Stimulated activated CD4-positive, alpha-beta T cell treated with anti-CD3 and anti-CD28 coated beads, Interleukin-4, amount 100 ng/mL, for 48 hours (primary cell): ENCODE measurements at regions not wholly inside any gene's neighbourhood (a gene's known extent, or its start where the extent isn't known, plus 50 kb on each side); places are given as distances from the start of the nearest gene placed in this dataset.

Experiments
- DNase-seq, 2 donors: peaks; one replicate each; pipeline ENCODE4 v3.0.0-alpha.2; 2020; ENCODE audit warnings: low read depth in 2 of 2

DNA sequence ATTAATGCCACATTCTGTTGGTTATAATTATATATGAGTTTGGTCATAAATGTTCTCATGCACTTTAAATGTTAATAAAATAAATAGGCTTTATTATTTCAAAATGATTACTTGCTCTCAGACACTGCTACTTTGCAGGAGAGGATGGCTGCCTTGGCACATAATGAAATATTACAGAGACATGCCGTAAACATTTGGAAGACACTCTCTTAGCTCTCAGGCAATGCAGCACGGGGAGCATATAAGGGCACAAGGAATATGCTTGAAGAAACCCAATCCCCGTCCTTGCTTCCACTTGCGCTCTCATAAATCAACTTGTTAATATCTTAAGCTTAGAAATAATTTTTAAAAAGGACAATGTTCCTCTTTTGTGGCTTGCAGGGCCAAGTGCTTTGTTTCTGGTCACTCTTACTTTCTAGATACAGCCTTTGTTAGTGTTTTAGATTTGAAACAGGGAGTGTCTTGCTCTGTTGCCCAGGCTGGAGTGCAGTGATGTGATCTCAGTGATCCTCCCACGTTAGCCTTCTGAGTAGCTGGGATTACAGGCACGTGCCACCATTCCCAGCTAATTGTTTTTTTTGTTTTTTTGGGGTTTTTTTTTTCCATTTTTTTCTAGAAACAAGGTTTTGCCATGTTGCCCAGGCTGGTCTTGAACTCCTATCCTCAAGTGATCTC lies 445.0 kb downstream of the SPRY1 start:
- no peak for DNase-seq

DNA sequence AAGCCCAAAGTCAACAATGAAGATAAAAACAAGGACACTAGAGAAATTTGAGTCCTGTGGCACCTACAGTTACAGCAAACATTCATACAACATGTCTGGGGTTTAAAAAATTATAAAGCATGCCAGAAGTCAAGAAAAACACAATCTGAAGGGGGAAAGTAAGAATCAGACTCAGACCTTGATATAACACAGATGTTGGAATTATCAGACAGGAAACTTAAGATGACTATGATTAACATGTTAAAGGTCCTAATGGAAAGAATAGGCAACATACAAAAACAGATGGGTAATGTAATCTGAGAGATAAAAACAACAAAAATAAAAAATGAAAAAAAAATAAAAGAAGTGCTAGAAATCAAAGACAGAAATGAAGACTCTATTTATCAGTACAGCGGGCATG lies 446.5 kb downstream of the SPRY1 start:
- no peak for DNase-seq

DNA sequence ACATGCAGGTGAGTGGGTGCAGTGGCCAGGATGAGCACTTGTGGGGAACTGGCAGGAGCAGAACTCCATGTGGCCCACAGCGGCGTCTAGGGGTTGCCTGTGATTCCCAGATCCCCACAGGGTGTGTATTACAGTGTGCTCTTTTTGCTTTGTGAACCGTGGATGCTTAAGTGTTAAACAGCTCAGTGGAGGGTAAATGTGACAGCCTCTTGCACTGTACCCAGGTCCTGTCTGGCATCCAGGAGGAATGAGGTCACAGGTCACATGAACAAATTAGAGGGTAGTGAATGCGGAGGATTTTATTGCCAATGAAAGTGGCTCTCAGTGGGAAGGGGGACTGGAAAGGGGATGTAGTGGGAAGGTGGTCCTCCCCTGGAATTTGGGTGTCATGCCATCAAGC lies 447.8 kb downstream of the SPRY1 start:
- DNase-seq, result no peak

DNA sequence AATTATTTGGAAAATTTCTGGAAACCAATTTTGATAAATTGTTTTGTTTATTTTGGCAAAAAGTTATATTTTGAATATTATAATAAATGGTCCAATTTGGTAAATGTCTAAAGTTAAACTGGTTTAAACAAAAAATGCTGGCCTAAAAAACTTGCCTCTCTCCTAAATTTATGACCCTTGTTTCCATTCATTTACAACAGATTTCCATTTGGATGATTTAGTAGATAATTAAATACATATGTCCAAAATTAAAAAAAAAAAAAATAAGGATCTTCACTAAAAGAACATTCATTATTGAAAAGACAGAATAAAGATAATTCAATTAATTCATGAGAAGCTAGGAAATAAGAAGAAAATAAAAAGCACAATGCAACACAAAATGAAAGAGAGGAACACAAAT lies 449.5 kb downstream of the SPRY1 start:
- no peak for DNase-seq

GRCh38 chr4:123846561-123846960 lies 450.0 kb downstream of the SPRY1 start:
- DNase-seq, result no peak

DNA sequence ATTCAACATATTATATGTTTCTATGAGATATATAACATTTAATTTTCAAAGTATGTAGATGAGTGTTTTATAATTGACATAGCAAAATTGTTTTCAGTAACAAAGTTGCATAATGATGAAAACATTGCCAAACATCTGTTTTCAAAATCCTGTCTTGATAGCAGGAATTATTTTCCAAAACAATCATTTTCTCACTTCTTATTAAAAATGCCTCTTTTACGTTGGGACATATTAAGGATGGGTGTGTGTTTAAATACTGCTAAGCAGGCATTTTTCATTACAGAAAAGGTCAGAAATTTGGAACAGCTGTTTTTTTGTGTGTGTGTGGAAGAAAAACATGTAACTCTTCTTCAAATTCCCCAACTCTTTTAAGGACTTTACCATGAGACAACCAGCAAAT lies 452.0 kb downstream of the SPRY1 start:
- no peak for DNase-seq

- DNase-seq, result no peak
Measured at GRCh38 chr4:123849495-123849894, 452.9 kb downstream of the SPRY1 start.

DNA sequence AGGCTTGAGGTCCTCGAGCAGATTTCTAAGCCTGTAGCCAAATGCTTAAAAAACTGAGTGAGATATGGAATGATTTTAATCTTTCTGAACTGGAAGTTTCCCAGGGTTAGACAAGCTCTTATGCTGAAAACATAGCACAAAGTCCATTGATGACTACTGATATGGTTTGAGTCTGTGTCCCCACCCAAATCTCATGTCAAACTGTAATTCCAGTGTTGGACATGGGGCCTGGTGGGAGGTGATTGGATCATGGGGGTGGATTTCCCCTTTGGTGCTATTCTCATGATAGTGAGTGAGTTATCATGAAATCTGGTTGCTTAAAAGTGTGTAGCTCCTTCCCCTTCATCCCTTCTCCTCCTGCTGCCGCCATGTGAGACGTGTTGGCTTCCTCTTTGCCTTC lies 454.9 kb downstream of the SPRY1 start:
- no peak for DNase-seq

DNA sequence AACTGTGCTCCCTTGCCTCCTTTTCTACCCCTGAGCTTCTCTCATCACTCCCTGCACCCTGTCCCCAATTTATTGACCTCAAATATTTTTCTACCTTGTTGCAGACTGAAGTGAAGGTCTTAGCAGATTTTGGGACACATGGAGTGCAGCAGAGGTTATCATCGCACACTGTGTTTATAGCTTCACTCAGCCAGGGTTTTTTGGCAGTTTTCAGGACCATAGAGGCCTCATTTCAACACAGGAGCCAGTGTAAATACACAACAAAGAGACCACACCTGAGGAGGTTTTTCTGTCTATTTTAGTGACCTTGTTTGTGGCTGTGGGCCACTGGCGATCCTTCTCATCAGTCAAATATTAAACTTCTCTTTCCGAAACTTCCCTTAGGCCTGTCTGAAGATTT lies 457.1 kb downstream of the SPRY1 start:
- no peak for DNase-seq

GRCh38 chr4:123856689-123857545 lies 460.3 kb downstream of the SPRY1 start:
- no peak for DNase-seq

- DNase-seq, result no peak
Measured at GRCh38 chr4:123858465-123858864, 461.9 kb downstream of the SPRY1 start.

GRCh38 chr4:123862812-123863211 lies 466.2 kb downstream of the SPRY1 start:
- DNase-seq, result no peak

GRCh38 chr4:123866796-123867195 lies 470.2 kb downstream of the SPRY1 start:
- DNase-seq, result no peak

DNA sequence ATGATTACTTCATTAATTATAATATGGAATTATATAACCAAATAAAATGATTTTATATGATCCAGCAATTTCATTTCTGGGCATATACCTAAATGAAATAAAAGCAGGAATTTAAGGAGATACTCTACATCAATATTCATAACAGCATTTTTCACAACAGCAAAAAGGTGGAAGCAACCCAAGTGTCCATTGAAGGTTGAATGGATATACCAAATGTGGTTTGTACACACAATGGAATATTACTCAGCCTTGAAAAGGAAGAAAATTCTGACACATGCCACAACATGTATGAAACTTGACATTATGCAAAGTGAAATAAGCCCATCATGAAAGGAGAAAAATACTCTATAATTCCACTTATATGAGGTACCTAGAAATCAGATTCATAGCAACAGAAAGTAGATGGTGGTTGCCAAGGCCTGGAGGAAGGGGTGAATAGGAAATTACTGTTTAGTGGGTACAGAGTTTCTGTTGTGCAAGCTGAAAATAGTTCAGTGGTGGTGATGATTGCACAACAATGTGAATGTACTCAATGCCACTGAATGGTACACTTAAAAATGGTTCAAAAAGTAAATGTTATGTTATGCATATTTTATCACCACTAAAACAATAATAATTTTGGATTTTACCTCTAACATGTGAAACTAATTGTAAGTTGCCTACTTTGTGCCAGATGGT lies 471.5 kb downstream of the SPRY1 start:
- no peak for DNase-seq

GRCh38 chr4:123869286-123870215 lies 473.0 kb downstream of the SPRY1 start:
- DNase-seq, result no peak

GRCh38 chr4:123870216-123870876 lies 473.8 kb downstream of the SPRY1 start:
- DNase-seq, result no peak

DNA sequence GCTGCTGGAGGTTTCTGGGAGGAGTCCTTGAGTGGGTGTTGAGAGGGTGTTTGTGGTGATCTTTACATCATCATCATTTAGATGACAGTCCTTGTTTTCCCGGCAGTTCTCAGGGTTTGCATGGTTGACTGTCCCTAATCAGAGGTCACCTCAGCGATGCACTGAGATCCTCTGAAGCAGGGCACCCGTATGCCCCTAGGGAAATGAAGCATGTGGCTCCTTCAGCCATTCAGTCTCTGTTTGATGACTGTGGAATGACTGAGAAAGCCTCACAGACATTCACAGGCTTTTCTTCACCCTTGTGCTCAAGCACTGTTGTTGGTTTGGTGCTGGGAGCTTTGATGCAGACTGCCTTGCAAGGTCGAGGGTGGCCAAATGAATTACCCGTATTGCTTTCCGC lies 474.7 kb downstream of the SPRY1 start:
- DNase-seq, result no peak

- no peak for DNase-seq
Measured at GRCh38 chr4:123874063-123874462, 477.5 kb downstream of the SPRY1 start.

- DNase-seq, result no peak
Measured at GRCh38 chr4:123876143-123876542, 479.5 kb downstream of the SPRY1 start.

GRCh38 chr4:123876671-123877101 lies 480.1 kb downstream of the SPRY1 start:
- DNase-seq, result no peak

- no peak for DNase-seq
Measured at GRCh38 chr4:123877551-123877950, 481.0 kb downstream of the SPRY1 start.
